Gastroesophageal sphincter (tissue), 4 donors: ENCODE measurements at regions not wholly inside any gene's neighbourhood (a gene's known extent, or its start where the extent isn't known, plus 50 kb on each side); places are given as distances from the start of the nearest gene placed in this dataset.

Experiments
- ATAC-seq: fragments of 150-250 bp; one replicate; pipeline ENCODE4 v1.9.1; 2016; ENCODE audit warnings: mild to moderate bottlenecking, moderate library complexity
- H3K27ac ChIP-seq, 4 donors: fragments of 200-600 bp; sonication (generic) in 3 of 4; 1 replicate in 3 of 4; 2 replicates in 1 of 4; pipeline ENCODE4 v1.5.1; 2016 to 2019
- H3K27me3 ChIP-seq: fragments of 200-600 bp; sonication (generic); one replicate; pipeline ENCODE4 v1.5.1; 2019
- H3K36me3 ChIP-seq, 2 donors: fragments of 200-600 bp; sonication (generic); one replicate each; pipeline ENCODE4 v1.5.1; 2019; ENCODE audit warnings: control low read depth in 1 of 2
- H3K4me1 ChIP-seq, 3 donors: fragments of 200-600 bp; sonication (generic); 1 replicate in 2 of 3; 2 replicates in 1 of 3; pipeline ENCODE4 v1.5.1; 2016 to 2019; ENCODE audit warnings: control low read depth in 2 of 3
- H3K4me3 ChIP-seq, 2 donors: fragments of 200-600 bp; sonication (generic); one replicate each; pipeline ENCODE4 v1.5.1; 2019; ENCODE audit warnings: mild to moderate bottlenecking in 1 of 2, moderate library complexity in 1 of 2
- H3K9me3 ChIP-seq, 3 donors: fragments of 200-600 bp; sonication (generic); one replicate each; pipeline ENCODE4 v1.5.1; 2017 to 2019; ENCODE audit warnings: control low read depth in 2 of 3
- EP300 ChIP-seq: sonication (generic); formaldehyde crosslinking; IDR thresholded peaks from one replicate; pipeline ENCODE4 v1.6.1; 2017; ENCODE audit warnings: antibody characterized with exemption, mild to moderate bottlenecking
- POLR2A ChIP-seq, 2 donors: fragments of 450-650 bp; IDR thresholded peaks; one replicate each; pipeline ENCODE4 v1.6.1; 2017; ENCODE audit warnings: antibody characterized with exemption in 2 of 2, mild to moderate bottlenecking in 2 of 2, moderate library complexity in 1 of 2
- POLR2AphosphoS5 ChIP-seq: sonication (generic); formaldehyde crosslinking; IDR thresholded peaks from one replicate; pipeline ENCODE4 v1.6.1; 2017; ENCODE audit warnings: antibody characterized with exemption
- WGBS, 2 donors: methylation state at CpG; one replicate each; pipeline ENCODE4 v1.1.5; 2018; ENCODE audit warnings: low coverage in 1 of 2; 5-methylcytosine and 5-hydroxymethylcytosine counted together
- TF ChIP-seq, protein P1 (sequence below), 4 experiments: fragments of 200-600 bp in 2 of 4; fragments of 450-650 bp in 2 of 4; sonication (generic) in 1 of 4; IDR thresholded peaks; one replicate each; pipeline ENCODE4 v1.5.1; 2017 to 2019; ENCODE audit warnings: antibody characterized with exemption in 4 of 4, mild to moderate bottlenecking in 2 of 4, moderate library complexity in 2 of 4

DNA sequence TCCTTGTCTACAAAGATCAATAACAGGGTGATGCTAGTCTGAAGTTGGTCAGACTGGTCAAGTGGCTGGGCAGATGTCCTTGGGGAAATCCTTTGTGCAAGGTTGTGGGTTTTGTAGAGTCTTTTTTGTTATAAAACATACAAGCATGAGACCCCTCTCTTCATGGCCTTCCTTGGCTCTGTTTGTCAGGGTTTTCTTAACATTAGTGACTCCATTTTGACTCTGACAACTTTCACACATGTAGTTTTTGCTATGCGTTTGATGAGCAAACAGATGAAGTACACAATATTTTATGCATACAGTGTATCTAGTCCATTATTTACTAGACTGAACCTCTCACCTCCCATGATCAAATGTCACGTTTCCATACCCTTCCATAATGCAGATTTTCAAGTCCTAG is 151.2 kb upstream of the KLF7 start:
- Histone ChIP-seq H3K27ac (no peak overlapping the region), H3K27me3 (no peaks in the 10 kb centered on the region), H3K9me3 (no peaks in the 10 kb centered on the region), H3K36me3 (no peaks in the 10 kb centered on the region), H3K4me1 (no peaks in the 10 kb centered on the region), H3K4me3 (no peak overlapping the region)
- ATAC-seq = no peak
- TF ChIP-seq, protein P1, sequence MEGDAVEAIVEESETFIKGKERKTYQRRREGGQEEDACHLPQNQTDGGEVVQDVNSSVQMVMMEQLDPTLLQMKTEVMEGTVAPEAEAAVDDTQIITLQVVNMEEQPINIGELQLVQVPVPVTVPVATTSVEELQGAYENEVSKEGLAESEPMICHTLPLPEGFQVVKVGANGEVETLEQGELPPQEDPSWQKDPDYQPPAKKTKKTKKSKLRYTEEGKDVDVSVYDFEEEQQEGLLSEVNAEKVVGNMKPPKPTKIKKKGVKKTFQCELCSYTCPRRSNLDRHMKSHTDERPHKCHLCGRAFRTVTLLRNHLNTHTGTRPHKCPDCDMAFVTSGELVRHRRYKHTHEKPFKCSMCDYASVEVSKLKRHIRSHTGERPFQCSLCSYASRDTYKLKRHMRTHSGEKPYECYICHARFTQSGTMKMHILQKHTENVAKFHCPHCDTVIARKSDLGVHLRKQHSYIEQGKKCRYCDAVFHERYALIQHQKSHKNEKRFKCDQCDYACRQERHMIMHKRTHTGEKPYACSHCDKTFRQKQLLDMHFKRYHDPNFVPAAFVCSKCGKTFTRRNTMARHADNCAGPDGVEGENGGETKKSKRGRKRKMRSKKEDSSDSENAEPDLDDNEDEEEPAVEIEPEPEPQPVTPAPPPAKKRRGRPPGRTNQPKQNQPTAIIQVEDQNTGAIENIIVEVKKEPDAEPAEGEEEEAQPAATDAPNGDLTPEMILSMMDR (IDR thresholded peaks at IDR 0.05) = no peak
- TF ChIP-seq POLR2A (IDR thresholded peaks at IDR 0.05) (no peak), POLR2AphosphoS5 (no peak), EP300 (no peak)
- WGBS, 2 donors = 71 to 85% methylated on average over 1 to 2 of the region's 2 CpGs

DNA sequence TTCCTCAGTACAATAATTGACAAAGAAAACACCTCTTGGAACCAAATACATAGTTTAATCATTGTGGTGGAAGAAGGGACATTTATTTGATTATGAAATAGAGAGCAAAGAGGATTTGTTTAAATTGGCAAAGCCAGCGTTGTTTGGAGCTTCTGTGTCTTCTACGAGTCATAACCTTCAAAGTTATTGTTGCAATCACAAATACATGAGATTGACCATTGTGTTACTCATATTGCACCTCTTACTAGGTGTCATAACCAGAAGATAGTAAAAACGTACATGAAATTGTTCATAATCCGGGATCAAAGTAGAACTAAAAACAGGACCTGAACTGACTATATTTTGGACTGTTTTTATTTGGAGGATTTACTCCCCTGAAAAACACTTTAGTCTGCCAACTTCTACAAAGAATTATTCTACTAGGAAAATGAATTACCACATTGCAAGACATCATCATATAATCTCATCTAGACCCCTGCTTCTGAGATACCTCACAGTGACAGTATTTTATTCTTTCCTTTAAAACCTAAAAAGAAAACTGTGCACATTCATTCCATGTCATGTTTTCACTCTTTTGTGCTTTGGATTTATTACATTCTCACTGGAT is 151.7 kb upstream of the KLF7 start:
- no peaks in the 10 kb centered on the region for H3K27me3 ChIP-seq
- no peaks in the 10 kb centered on the region for H3K9me3 ChIP-seq
- no peak for ATAC-seq
- H3K4me3 ChIP-seq = no peak overlapping the region
- TF ChIP-seq POLR2AphosphoS5 = no peak
- no peak for TF ChIP-seq EP300
- TF ChIP-seq, protein P1 (IDR thresholded peaks at IDR 0.05) = no peak
- TF ChIP-seq POLR2A (IDR thresholded peaks at IDR 0.05) = no peak
- no peaks in the 10 kb centered on the region for H3K36me3 ChIP-seq
- H3K4me1 ChIP-seq = no peaks in the 10 kb centered on the region
- H3K27ac ChIP-seq = no peak overlapping the region
- WGBS, 2 donors = 54 to 68% methylated on average over 4 of the region's 4 CpGs

DNA sequence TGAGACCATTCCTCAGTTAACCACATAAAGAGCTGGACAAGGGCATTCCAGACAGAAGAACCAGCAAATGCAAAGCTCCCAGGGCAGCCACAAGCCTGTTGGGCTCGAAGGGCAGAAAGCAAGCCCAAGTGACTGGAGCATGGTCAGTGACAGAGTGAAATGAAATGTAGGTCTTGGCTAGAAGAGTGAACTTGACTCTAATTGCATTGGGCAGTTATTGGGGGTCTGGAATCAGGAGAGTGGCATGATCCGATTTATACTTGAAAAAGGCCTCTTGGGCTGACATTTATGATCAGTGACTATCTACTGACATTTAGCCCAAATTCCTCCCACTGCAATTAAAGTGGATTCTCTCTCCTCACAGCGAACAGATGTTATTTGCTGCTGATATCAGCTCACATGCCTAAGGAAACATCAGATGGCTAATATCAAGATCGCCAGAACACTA is 152.5 kb upstream of the KLF7 start:
- TF ChIP-seq POLR2A (IDR thresholded peaks at IDR 0.05) (no peak), EP300 (no peak), POLR2AphosphoS5 (no peak)
- TF ChIP-seq, protein P1 (IDR thresholded peaks at IDR 0.05) = no peak
- H3K9me3 ChIP-seq = no peaks in the 10 kb centered on the region
- H3K27ac ChIP-seq = no peak overlapping the region
- ATAC-seq = no peak
- H3K4me3 ChIP-seq = no peak overlapping the region
- no peaks in the 10 kb centered on the region for H3K4me1 ChIP-seq
- no peaks in the 10 kb centered on the region for H3K36me3 ChIP-seq
- WGBS, 2 donors = 72 to 96% methylated on average over 3 to 4 of the region's 4 CpGs
- H3K27me3 ChIP-seq = no peaks in the 10 kb centered on the region

DNA sequence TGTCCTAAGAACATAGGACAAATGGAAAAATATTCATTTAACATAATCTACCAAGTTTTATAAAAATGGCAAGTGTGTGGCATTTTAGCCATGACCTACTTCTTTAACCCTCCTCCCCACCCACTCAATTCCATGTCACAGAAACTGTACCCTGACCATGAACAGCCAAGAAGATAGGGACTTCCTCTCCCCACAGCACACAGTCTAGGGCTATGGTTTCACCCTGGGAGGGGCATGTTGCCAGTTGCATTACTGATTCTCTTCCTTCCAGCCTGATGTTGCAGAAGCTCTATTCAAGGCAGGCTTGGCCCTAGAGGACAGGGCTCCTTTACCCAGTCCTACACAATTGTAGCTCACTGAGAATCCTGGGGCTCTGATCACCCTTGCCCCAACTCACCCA is 153.6 kb upstream of the KLF7 start:
- Histone ChIP-seq H3K9me3 (no peaks in the 10 kb centered on the region), H3K36me3 (no peaks in the 10 kb centered on the region), H3K27me3 (no peaks in the 10 kb centered on the region), H3K27ac (no peak overlapping the region), H3K4me3 (no peak overlapping the region), H3K4me1 (no peaks in the 10 kb centered on the region)
- ATAC-seq = no peak
- TF ChIP-seq POLR2AphosphoS5 = no peak
- TF ChIP-seq, protein P1 (IDR thresholded peaks at IDR 0.05) = no peak
- TF ChIP-seq EP300 = no peak
- no peak for TF ChIP-seq POLR2A (IDR thresholded peaks at IDR 0.05)

DNA sequence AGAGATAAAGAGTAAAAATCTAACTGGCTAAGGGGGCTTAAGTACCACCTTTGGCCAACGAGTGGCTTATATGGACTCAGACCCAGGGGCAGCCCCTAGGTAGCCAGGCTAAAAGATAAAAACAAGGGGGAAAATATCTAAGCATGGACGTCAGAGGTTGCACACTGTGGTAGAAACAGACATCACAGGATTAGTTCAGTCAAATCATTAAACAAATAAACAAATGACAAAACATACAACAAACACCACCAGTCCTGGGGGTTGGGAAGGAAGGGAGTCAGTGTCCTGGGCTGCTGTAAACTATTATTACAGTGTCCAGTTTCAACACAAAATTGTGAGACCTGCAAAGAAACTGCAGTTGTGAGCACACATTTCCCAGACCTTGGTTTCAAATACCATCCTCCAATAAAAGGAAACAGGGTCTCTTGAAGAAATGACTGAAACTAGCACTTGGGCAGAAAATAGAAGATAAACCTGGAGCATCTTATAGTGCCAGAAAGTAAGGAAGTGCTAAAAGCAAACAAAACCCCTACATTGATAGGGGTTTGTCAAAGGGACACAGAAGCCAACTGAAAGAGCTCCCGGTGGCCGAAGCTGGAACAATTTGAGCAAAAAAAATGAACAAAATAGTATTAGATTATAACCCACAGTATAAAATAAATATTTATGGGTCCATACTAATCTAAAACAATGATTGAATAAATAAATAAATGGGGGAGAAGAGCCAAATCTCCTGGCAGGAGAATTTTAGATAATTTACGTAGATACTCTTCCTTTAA is 154.8 kb upstream of the KLF7 start:
- Histone ChIP-seq H3K4me3 (no peak overlapping the region), H3K27ac (no peak overlapping the region), H3K36me3 (no peaks in the 10 kb centered on the region), H3K27me3 (no peaks in the 10 kb centered on the region), H3K4me1 (no peaks in the 10 kb centered on the region), H3K9me3 (no peaks in the 10 kb centered on the region)
- no peak for ATAC-seq
- no peak for TF ChIP-seq POLR2A (IDR thresholded peaks at IDR 0.05)
- TF ChIP-seq, protein P1 (IDR thresholded peaks at IDR 0.05) = no peak
- TF ChIP-seq EP300 = no peak
- no peak for TF ChIP-seq POLR2AphosphoS5
- 73 to 92% methylated on average over 3 to 5 of the region's 5 CpGs for WGBS, 2 donors
